ENCODE measurements at regions not wholly inside any gene's neighbourhood (a gene's known extent, or its start where the extent isn't known, plus 50 kb on each side); places are given as distances from the start of the nearest gene placed in this dataset.

DNA sequence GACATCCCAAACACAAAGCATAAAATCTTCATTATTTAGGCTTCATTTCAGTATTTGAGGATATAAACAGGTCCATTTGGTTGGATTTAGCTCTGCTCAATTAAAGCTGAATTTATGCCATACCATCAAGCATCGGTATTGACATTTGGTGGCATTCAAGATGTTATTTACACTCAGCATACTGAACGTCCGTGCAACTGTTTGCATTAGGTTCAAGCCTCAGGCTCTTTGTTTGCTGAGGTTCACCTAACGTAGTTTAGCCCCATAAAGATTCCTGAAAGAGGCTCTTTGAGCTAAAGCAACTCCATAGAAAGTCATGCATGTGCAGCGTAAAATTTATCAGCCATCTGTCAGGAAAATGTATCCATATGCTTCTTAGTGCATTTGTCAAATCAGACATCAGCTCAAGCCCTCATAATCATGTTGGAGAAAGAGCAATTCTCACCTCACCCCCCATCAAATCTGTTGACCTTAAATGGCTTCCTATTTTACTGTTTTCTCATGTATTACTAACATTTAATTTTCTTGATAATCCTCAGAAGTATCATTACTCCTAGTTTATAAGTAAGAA is 366.9 kb downstream of the EPHA4 start:
- TF ChIP-seq CTBP1 (IDR thresholded peaks at IDR 0.05; ENCODE audit: borderline replicate concordance) (peak; percentile 46; the same call in 1 of the 2 replicates), FOXM1 (IDR thresholded peaks at IDR 0.05; ENCODE audit: borderline replicate concordance) (no peak), FOXA1 (IDR thresholded peaks at IDR 0.05) (peak; percentile 73; the same call in 1 of the 2 replicates), ELF4 (IDR thresholded peaks at IDR 0.05) (no peak)

All from HEK293T (cell line).